ENCODE measurements at regions not wholly inside any gene's neighbourhood (a gene's known extent, or its start where the extent isn't known, plus 50 kb on each side); places are given as distances from the start of the nearest gene placed in this dataset.

DNA sequence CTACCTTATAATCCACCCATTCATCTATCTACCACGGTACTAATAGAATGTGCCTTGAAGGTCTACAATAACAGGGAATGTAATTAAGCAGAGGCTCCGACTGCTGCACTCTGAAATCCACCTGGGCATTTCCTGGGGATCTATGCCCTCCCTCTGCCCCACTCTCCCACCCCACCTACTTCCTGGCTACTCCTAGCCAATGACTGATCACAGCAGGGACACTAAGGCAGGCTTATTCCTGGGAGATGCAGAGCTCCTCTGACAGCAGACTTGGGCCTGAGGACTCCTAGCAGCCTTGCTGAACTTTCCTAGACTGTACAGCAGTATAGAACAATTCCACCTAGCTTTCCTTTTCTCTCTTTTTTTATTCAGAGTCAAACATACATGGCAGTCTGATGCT lies 91.1 kb upstream of the DHRS4 start:
- DNase-seq (ENCODE audit: low spot score), result no peak
- Histone ChIP-seq H3K9ac (ENCODE audit: low read depth in 1 of 2, low read length in 2 of 2) (no peak overlapping the region), H3K27ac (ENCODE audit: low read depth in 1 of 2, low read length in 2 of 2) (no peak overlapping the region), H3K4me3 (ENCODE audit: low read depth in 1 of 3, low read length in 3 of 3) (no peak overlapping the region), H3K27me3 (ENCODE audit: control insufficient read depth in 4 of 4, insufficient read depth in 4 of 4, low read length in 3 of 4) (no peaks in the 10 kb centered on the region), H3K4me1 (ENCODE audit: control insufficient read depth in 4 of 4, insufficient read depth in 4 of 4, low read length in 3 of 4) (no peaks in the 10 kb centered on the region), H3K36me3 (ENCODE audit: control insufficient read depth in 4 of 4, insufficient read depth in 3 of 4, low read depth in 1 of 4, low read length in 3 of 4) (no peaks in the 10 kb centered on the region), H3K9me3 (ENCODE audit: control insufficient read depth in 4 of 4, low read length in 3 of 4) (no peaks in the 10 kb centered on the region)
- TF ChIP-seq, protein P1, sequence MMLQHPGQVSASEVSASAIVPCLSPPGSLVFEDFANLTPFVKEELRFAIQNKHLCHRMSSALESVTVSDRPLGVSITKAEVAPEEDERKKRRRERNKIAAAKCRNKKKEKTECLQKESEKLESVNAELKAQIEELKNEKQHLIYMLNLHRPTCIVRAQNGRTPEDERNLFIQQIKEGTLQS (IDR thresholded peaks at IDR 0.05), result no peak
- TF ChIP-seq YY1 (IDR thresholded peaks at IDR 0.05), result no peak
- TF ChIP-seq HNF4G (IDR thresholded peaks at IDR 0.05), result no peak
- TF ChIP-seq SP1 (IDR thresholded peaks at IDR 0.05), result no peak
- TF ChIP-seq EGR1 (IDR thresholded peaks at IDR 0.05; ENCODE audit: low read depth in 2 of 2), result no peak
- no peak for TF ChIP-seq REST (IDR thresholded peaks at IDR 0.05)
- TF ChIP-seq MAX (IDR thresholded peaks at IDR 0.05), result no peak
- no peak for TF ChIP-seq TAF1 (conservative IDR thresholded peaks at IDR 0.05)
- TF ChIP-seq, protein P2, sequence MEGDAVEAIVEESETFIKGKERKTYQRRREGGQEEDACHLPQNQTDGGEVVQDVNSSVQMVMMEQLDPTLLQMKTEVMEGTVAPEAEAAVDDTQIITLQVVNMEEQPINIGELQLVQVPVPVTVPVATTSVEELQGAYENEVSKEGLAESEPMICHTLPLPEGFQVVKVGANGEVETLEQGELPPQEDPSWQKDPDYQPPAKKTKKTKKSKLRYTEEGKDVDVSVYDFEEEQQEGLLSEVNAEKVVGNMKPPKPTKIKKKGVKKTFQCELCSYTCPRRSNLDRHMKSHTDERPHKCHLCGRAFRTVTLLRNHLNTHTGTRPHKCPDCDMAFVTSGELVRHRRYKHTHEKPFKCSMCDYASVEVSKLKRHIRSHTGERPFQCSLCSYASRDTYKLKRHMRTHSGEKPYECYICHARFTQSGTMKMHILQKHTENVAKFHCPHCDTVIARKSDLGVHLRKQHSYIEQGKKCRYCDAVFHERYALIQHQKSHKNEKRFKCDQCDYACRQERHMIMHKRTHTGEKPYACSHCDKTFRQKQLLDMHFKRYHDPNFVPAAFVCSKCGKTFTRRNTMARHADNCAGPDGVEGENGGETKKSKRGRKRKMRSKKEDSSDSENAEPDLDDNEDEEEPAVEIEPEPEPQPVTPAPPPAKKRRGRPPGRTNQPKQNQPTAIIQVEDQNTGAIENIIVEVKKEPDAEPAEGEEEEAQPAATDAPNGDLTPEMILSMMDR (IDR thresholded peaks at IDR 0.05; ENCODE audit: low read depth, low read length, missing input control), result no peak
- no peak for TF ChIP-seq ZBTB33 (IDR thresholded peaks at IDR 0.05)
- no peak for TF ChIP-seq GABPA (IDR thresholded peaks at IDR 0.05 in 1 of 2, conservative IDR thresholded peaks at IDR 0.05 in 1 of 2)
- no peak for TF ChIP-seq FOXA1 (IDR thresholded peaks at IDR 0.05)
- no peak for TF ChIP-seq FOXA2 (IDR thresholded peaks at IDR 0.05)
- TF ChIP-seq NR2F2 (IDR thresholded peaks at IDR 0.05), result no peak
- no peak for TF ChIP-seq RAD21 (IDR thresholded peaks at IDR 0.05)
- no peak for TF ChIP-seq JUND (IDR thresholded peaks at IDR 0.05)
- 92% methylated on average over 2 of the region's 2 CpGs for WGBS

DNA sequence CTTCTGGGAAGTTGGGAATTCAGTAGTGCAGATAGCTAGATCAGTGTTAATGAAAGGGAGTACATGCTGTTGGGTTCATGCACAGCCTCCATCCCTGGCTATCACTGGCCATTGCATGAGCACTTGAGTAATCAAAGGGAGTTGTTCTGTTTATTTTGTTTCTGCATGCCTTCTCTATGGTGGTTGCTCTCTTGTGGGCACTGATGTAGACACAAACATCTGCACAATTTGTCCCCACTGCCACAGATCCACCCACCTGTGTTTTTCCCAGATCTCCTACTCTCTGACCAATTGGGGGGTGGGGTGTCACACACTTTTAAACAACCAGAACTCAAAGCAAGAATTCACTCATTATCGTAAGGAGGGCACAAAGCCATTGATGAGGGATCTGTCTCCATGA lies 89.7 kb upstream of the DHRS4 start:
- Histone ChIP-seq H3K4me3 (ENCODE audit: low read depth in 1 of 3, low read length in 3 of 3) (no peak overlapping the region), H3K36me3 (ENCODE audit: control insufficient read depth in 4 of 4, insufficient read depth in 3 of 4, low read depth in 1 of 4, low read length in 3 of 4) (no peaks in the 10 kb centered on the region), H3K9ac (ENCODE audit: low read depth in 1 of 2, low read length in 2 of 2) (no peak overlapping the region), H3K27me3 (ENCODE audit: control insufficient read depth in 4 of 4, insufficient read depth in 4 of 4, low read length in 3 of 4) (no peaks in the 10 kb centered on the region), H3K27ac (ENCODE audit: low read depth in 1 of 2, low read length in 2 of 2) (no peak overlapping the region), H3K4me1 (ENCODE audit: control insufficient read depth in 4 of 4, insufficient read depth in 4 of 4, low read length in 3 of 4) (no peaks in the 10 kb centered on the region), H3K9me3 (ENCODE audit: control insufficient read depth in 4 of 4, low read length in 3 of 4) (no peaks in the 10 kb centered on the region)
- 92% methylated on average over 1 of the region's 1 CpG for WGBS
- DNase-seq (ENCODE audit: low spot score), result no peak
- no peak for TF ChIP-seq JUND (IDR thresholded peaks at IDR 0.05)
- no peak for TF ChIP-seq MAX (IDR thresholded peaks at IDR 0.05)
- TF ChIP-seq TAF1 (conservative IDR thresholded peaks at IDR 0.05), result no peak
- TF ChIP-seq, protein P2 (IDR thresholded peaks at IDR 0.05; ENCODE audit: low read depth, low read length, missing input control), result no peak
- TF ChIP-seq GABPA (IDR thresholded peaks at IDR 0.05 in 1 of 2, conservative IDR thresholded peaks at IDR 0.05 in 1 of 2), result no peak
- no peak for TF ChIP-seq REST (IDR thresholded peaks at IDR 0.05)
- TF ChIP-seq RXRA (IDR thresholded peaks at IDR 0.05), result no peak
- no peak for TF ChIP-seq NR2F2 (IDR thresholded peaks at IDR 0.05)
- TF ChIP-seq YY1 (IDR thresholded peaks at IDR 0.05), result no peak

Data from liver (tissue), 8 donors.